Esophagus squamous epithelium (tissue), 5 donors: ENCODE measurements at regions not wholly inside any gene's neighbourhood (a gene's known extent, or its start where the extent isn't known, plus 50 kb on each side); places are given as distances from the start of the nearest gene placed in this dataset.

Experiments
- DNase-seq: peaks from one replicate; lab custom pipeline; 2025; lab: John Stamatoyannopoulos, UW
- H3K27ac ChIP-seq, 4 donors: fragments of 200-600 bp; sonication (generic); one replicate each; pipeline ENCODE4 v1.5.1; 2016 to 2019; ENCODE audit warnings: mild to moderate bottlenecking in 1 of 4
- H3K27me3 ChIP-seq, 4 donors: fragments of 200-600 bp; sonication (generic); 1 replicate in 3 of 4; 2 replicates in 1 of 4; pipeline versions ENCODE4 v1.5.1 to v1.6.0; 2017 to 2021; ENCODE audit warnings: antibody characterized with exemption in 1 of 4
- H3K36me3 ChIP-seq, 3 donors: fragments of 200-600 bp; sonication (generic); one replicate each; pipeline ENCODE4 v1.5.1; 2016 to 2019
- H3K4me1 ChIP-seq, 3 donors: fragments of 200-600 bp; sonication (generic); one replicate each; pipeline ENCODE4 v1.5.1; 2017 to 2019
- H3K4me3 ChIP-seq, 4 donors: fragments of 200-600 bp; sonication (generic); 1 replicate in 3 of 4; 2 replicates in 1 of 4; pipeline ENCODE4 v1.5.1; 2016 to 2019; ENCODE audit warnings: mild to moderate bottlenecking in 2 of 4, moderate library complexity in 1 of 4
- H3K9me3 ChIP-seq, 3 donors: fragments of 200-600 bp; sonication (generic); one replicate each; pipeline ENCODE4 v1.5.1; 2016 to 2019
- POLR2A ChIP-seq, 4 donors: fragments of 450-650 bp; IDR thresholded peaks; one replicate each; pipeline ENCODE4 v1.6.1; 2017; ENCODE audit warnings: antibody characterized with exemption in 4 of 4, mild to moderate bottlenecking in 4 of 4, moderate library complexity in 3 of 4
- WGBS, 2 donors: methylation state at CpG; one replicate each; pipeline ENCODE4 v1.1.5; 2018; 5-methylcytosine and 5-hydroxymethylcytosine counted together
- intact Hi-C: fragments of 100-400 bp; cut with DNase I; formaldehyde crosslinking; loops from one replicate; pipeline ENCODE4 v1.15.0; 2022
- TF ChIP-seq, protein P1 (sequence below), 6 experiments: fragments of 450-650 bp in 4 of 6; fragments of 200-600 bp in 2 of 6; sonication (generic) in 2 of 6; IDR thresholded peaks; one replicate each; pipeline ENCODE4 v1.5.1; 2016 to 2019; ENCODE audit warnings: antibody characterized with exemption in 6 of 6, mild to moderate bottlenecking in 4 of 6, moderate library complexity in 4 of 6
- donor health status: DM: yes; HTN: yes; CAD: no.

- DNase-seq = no peak
- TF ChIP-seq POLR2A (IDR thresholded peaks at IDR 0.05) = no peak
- TF ChIP-seq, protein P1, sequence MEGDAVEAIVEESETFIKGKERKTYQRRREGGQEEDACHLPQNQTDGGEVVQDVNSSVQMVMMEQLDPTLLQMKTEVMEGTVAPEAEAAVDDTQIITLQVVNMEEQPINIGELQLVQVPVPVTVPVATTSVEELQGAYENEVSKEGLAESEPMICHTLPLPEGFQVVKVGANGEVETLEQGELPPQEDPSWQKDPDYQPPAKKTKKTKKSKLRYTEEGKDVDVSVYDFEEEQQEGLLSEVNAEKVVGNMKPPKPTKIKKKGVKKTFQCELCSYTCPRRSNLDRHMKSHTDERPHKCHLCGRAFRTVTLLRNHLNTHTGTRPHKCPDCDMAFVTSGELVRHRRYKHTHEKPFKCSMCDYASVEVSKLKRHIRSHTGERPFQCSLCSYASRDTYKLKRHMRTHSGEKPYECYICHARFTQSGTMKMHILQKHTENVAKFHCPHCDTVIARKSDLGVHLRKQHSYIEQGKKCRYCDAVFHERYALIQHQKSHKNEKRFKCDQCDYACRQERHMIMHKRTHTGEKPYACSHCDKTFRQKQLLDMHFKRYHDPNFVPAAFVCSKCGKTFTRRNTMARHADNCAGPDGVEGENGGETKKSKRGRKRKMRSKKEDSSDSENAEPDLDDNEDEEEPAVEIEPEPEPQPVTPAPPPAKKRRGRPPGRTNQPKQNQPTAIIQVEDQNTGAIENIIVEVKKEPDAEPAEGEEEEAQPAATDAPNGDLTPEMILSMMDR (IDR thresholded peaks at IDR 0.05) = no peak
- H3K4me3 ChIP-seq = no peak overlapping the region
- no peaks in the 10 kb centered on the region for H3K36me3 ChIP-seq
- peaks cover 0 to 6% (median 0%) of the 10 kb centered on the region in 3 donors for H3K9me3 ChIP-seq
- no peaks in the 10 kb centered on the region for H3K4me1 ChIP-seq
- no peak overlapping the region for H3K27ac ChIP-seq
- 57 to 71% methylated on average over 1 of the region's 1 CpG for whole genome bisulfite sequencing, 2 donors
- intact Hi-C loops = no loop called here
- peaks cover 0 to 4% (median 0%) of the 10 kb centered on the region in 4 donors for H3K27me3 ChIP-seq
Measured at GRCh38 chr15:96612917-96613316, 282.4 kb downstream of the NR2F2 start.

- H3K9me3 ChIP-seq = peaks cover 0 to 6% (median 0%) of the 10 kb centered on the region in 3 donors
- 51 to 53% methylated on average over 6 of the region's 6 CpGs for WGBS, 2 donors
- DNase-seq = no peak
Measured at GRCh38 chr15:96619174-96619573, 288.7 kb downstream of the NR2F2 start.

GRCh38 chr15:96622714-96623113, 292.2 kb downstream of the NR2F2 start:
- TF ChIP-seq, protein P1 (IDR thresholded peaks at IDR 0.05) = no peak
- no peak for TF ChIP-seq POLR2A (IDR thresholded peaks at IDR 0.05)
- no peaks in the 10 kb centered on the region for H3K36me3 ChIP-seq
- H3K27ac ChIP-seq = no peak overlapping the region
- 70 to 71% methylated on average over 6 of the region's 6 CpGs for WGBS, 2 donors
- no peaks in the 10 kb centered on the region for H3K27me3 ChIP-seq
- H3K4me1 ChIP-seq = no peaks in the 10 kb centered on the region
- DNase-seq = no peak
- H3K4me3 ChIP-seq = no peak overlapping the region
- intact Hi-C loops = no loop called here
- H3K9me3 ChIP-seq = no peaks in the 10 kb centered on the region

More at GRCh38 chr15:96619174-96619573, 288.7 kb downstream of the NR2F2 start:
- H3K27ac ChIP-seq = no peak overlapping the region
- TF ChIP-seq, protein P1 (IDR thresholded peaks at IDR 0.05) = no peak
- TF ChIP-seq POLR2A (IDR thresholded peaks at IDR 0.05) = no peak
- no peaks in the 10 kb centered on the region for H3K36me3 ChIP-seq
- H3K4me1 ChIP-seq = no peaks in the 10 kb centered on the region
- H3K4me3 ChIP-seq = no peak overlapping the region
- H3K27me3 ChIP-seq = no peaks in the 10 kb centered on the region
- intact Hi-C loops = no loop called here

- H3K27me3 ChIP-seq = no peaks in the 10 kb centered on the region
- WGBS, 2 donors = 51 to 52% methylated on average over 4 of the region's 4 CpGs
- no peaks in the 10 kb centered on the region for H3K9me3 ChIP-seq
- H3K36me3 ChIP-seq = no peaks in the 10 kb centered on the region
- no peaks in the 10 kb centered on the region for H3K4me1 ChIP-seq
- no peak for TF ChIP-seq POLR2A (IDR thresholded peaks at IDR 0.05)
- TF ChIP-seq, protein P1 (IDR thresholded peaks at IDR 0.05) = no peak
- no peak overlapping the region for H3K4me3 ChIP-seq
- intact Hi-C loops = no loop called here
- DNase-seq = no peak
- H3K27ac ChIP-seq = no peak overlapping the region
Measured at GRCh38 chr15:96625256-96625655, 294.8 kb downstream of the NR2F2 start.

- H3K36me3 ChIP-seq = no peaks in the 10 kb centered on the region
- no peak for DNase-seq
- H3K27me3 ChIP-seq = no peaks in the 10 kb centered on the region
- TF ChIP-seq, protein P1 (IDR thresholded peaks at IDR 0.05) = no peak
- TF ChIP-seq POLR2A (IDR thresholded peaks at IDR 0.05) = no peak
- WGBS, 2 donors = 48 to 50% methylated on average over 10 to 13 of the region's 13 CpGs
- no peaks in the 10 kb centered on the region for H3K4me1 ChIP-seq
- no peak overlapping the region for H3K4me3 ChIP-seq
- no peak overlapping the region for H3K27ac ChIP-seq
- H3K9me3 ChIP-seq = no peaks in the 10 kb centered on the region
- intact Hi-C loops = no loop called here
Measured at GRCh38 chr15:96627031-96627568, 296.6 kb downstream of the NR2F2 start.
